GM18507 (cell line): ENCODE measurements at regions not wholly inside any gene's neighbourhood (a gene's known extent, or its start where the extent isn't known, plus 50 kb on each side); places are given as distances from the start of the nearest gene placed in this dataset.
"Not testable (repeated sequence)": the region's sequence is repeated elsewhere in the genome, so short reads cannot be mapped to it uniquely, and the experiment has no call there.

ENCODE experiments used
- DNase-seq: peaks from one replicate; pipeline ENCODE4 v3.0.0; 2011; ENCODE audit warnings: low read depth; ENCODE audit not compliant: insufficient read length; ENCODE audit errors: extremely low spot score
- FAIRE-seq: peaks from 2 replicates; lab custom pipeline; 2011; peaks lifted over from hg19 to GRCh38; lab: Jason Lieb, UNC

GRCh38 chrX:46072372-46072771 lies 472.8 kb downstream of the ZNF674 start:
- no peak for DNase-seq
- no peak for FAIRE-seq

GRCh38 chrX:46070421-46070820 lies 474.8 kb downstream of the ZNF674 start:
- DNase-seq (no peak), FAIRE-seq (no peak)

- DNase-seq (no peak), FAIRE-seq (no peak)
These were observed 485.9 kb downstream of the ZNF674 start for GRCh38 chrX:46059316-46059715.

- FAIRE-seq (no peak), DNase-seq (no peak)
These were observed 500.7 kb downstream of the ZNF674 start for GRCh38 chrX:46044486-46044885.

GRCh38 chrX:46040001-46040400 lies 505.2 kb downstream of the ZNF674 start:
- DNase-seq (no peak), FAIRE-seq (no peak)

GRCh38 chrX:46039526-46039925 lies 505.7 kb downstream of the ZNF674 start:
- FAIRE-seq (no peak), DNase-seq (no peak)

- DNase-seq (no peak), FAIRE-seq (no peak)
These were observed 508.7 kb downstream of the ZNF674 start for GRCh38 chrX:46036508-46036907.

- FAIRE-seq: peak; percentile 29
- DNase-seq: no peak
These were observed 510.4 kb downstream of the ZNF674 start for GRCh38 chrX:46034868-46035267.

GRCh38 chrX:46029777-46030176 lies 515.4 kb downstream of the ZNF674 start:
- no peak for FAIRE-seq
- no peak for DNase-seq

- FAIRE-seq (no peak), DNase-seq (no peak)
These were observed 528.9 kb downstream of the ZNF674 start for GRCh38 chrX:46016296-46016695.

- FAIRE-seq: no peak
- DNase-seq: no peak
These were observed 529.6 kb downstream of the ZNF674 start for GRCh38 chrX:46015653-46016052.

GRCh38 chrX:45992402-45993123 lies 552.7 kb downstream of the ZNF674 start:
- FAIRE-seq: no peak
- DNase-seq: no peak

- DNase-seq (no peak), FAIRE-seq (no peak)
These were observed 558.2 kb downstream of the ZNF674 start for GRCh38 chrX:45986971-45987370.

GRCh38 chrX:45986081-45986480 lies 559.1 kb downstream of the ZNF674 start:
- FAIRE-seq (no peak), DNase-seq (no peak)

GRCh38 chrX:45982958-45983727 lies 562.1 kb downstream of the ZNF674 start:
- not testable (repeated sequence) for DNase-seq

GRCh38 chrX:45980726-45981125 lies 564.5 kb downstream of the ZNF674 start:
- no peak for FAIRE-seq

More at GRCh38 chrX:45982958-45983727, 562.1 kb downstream of the ZNF674 start:
- not testable (repeated sequence) for FAIRE-seq

GRCh38 chrX:45975633-45976032 lies 569.6 kb downstream of the ZNF674 start:
- FAIRE-seq: no peak
- DNase-seq: no peak

More at GRCh38 chrX:45980726-45981125, 564.5 kb downstream of the ZNF674 start:
- DNase-seq: no peak

GRCh38 chrX:45972636-45973035 lies 572.6 kb downstream of the ZNF674 start:
- FAIRE-seq: no peak
- no peak for DNase-seq

- no peak for DNase-seq
These were observed 585.7 kb downstream of the ZNF674 start for GRCh38 chrX:45959567-45959966.

GRCh38 chrX:45956191-45956870 lies 588.9 kb downstream of the ZNF674 start:
- DNase-seq (no peak), FAIRE-seq (no peak)

More at GRCh38 chrX:45959567-45959966, 585.7 kb downstream of the ZNF674 start:
- no peak for FAIRE-seq
